DOHH2 (cell line): ENCODE measurements at regions not wholly inside any gene's neighbourhood (a gene's known extent, or its start where the extent isn't known, plus 50 kb on each side); places are given as distances from the start of the nearest gene placed in this dataset.

Experiments
- H3F3A ChIP-seq: fragments of 200-600 bp; sonication (generic), shearing (Covaris generic); 2 replicates; pipeline ENCODE4 v1.6.0; 2016; ENCODE audit warnings: antibody characterized with exemption, mild to moderate bottlenecking; ENCODE audit not compliant: control insufficient read depth, insufficient read depth
- H3K27ac ChIP-seq: fragments of 200-600 bp; sonication (generic); 2 replicates; pipeline ENCODE4 v1.5.1; 2014; ENCODE audit warnings: low read depth, mild to moderate bottlenecking, low read length, moderate library complexity
- H3K27me3 ChIP-seq: fragments of 200-600 bp; sonication (generic); 2 replicates; pipeline ENCODE4 v1.6.1; 2014; ENCODE audit warnings: mild to moderate bottlenecking, low read length, mixed read lengths; ENCODE audit not compliant: control insufficient read depth
- H3K36me3 ChIP-seq: fragments of 200-600 bp; sonication (generic); 2 replicates; pipeline ENCODE4 v1.6.1; 2014; ENCODE audit warnings: mild to moderate bottlenecking, low read length, moderate library complexity, mixed read lengths; ENCODE audit not compliant: control insufficient read depth
- H3K4me1 ChIP-seq: fragments of 200-600 bp; sonication (generic); 2 replicates; pipeline ENCODE4 v1.6.1; 2014; ENCODE audit warnings: mild to moderate bottlenecking, low read length, mixed read lengths; ENCODE audit not compliant: control insufficient read depth
- H3K4me2 ChIP-seq: fragments of 200-600 bp; sonication (generic); 2 replicates; pipeline ENCODE4 v1.6.0; 2014; ENCODE audit warnings: mild to moderate bottlenecking, low read length, moderate library complexity
- H3K4me3 ChIP-seq: fragments of 200-600 bp; sonication (generic); 2 replicates; pipeline ENCODE4 v1.5.1; 2014; ENCODE audit warnings: mild to moderate bottlenecking, low read length, mixed read lengths
- H3K79me2 ChIP-seq: fragments of 200-600 bp; sonication (generic); 2 replicates; pipeline ENCODE4 v1.6.1; 2014; ENCODE audit warnings: mild to moderate bottlenecking, low read length, mixed read lengths; ENCODE audit not compliant: control insufficient read depth
- H3K9me2 ChIP-seq: fragments of 200-600 bp; sonication (generic); replicated peaks from 2 replicates; pipeline ENCODE4 v1.6.1; 2014; ENCODE audit warnings: mild to moderate bottlenecking, low read length, mixed read lengths; ENCODE audit not compliant: control insufficient read depth
- H3K9me3 ChIP-seq: fragments of 200-600 bp; sonication (generic); 2 replicates; pipeline ENCODE4 v1.6.1; 2014; ENCODE audit warnings: antibody characterized with exemption, low read length, mixed read lengths; ENCODE audit not compliant: control insufficient read depth, insufficient read depth
- H4K20me1 ChIP-seq: fragments of 200-600 bp; sonication (generic); 2 replicates; pipeline ENCODE4 v1.6.0; 2014; ENCODE audit warnings: low read depth, mild to moderate bottlenecking, antibody characterized with exemption, low read length, moderate library complexity; ENCODE audit not compliant: control insufficient read depth, insufficient read depth
- EZH2phosphoT487 ChIP-seq: fragments of 200-600 bp; sonication (generic); IDR thresholded peaks from 2 replicates; pipeline ENCODE4 v1.6.1; 2017; ENCODE audit warnings: borderline replicate concordance, mild to moderate bottlenecking, antibody characterized with exemption, low read length, moderate library complexity, mixed read lengths
- TF ChIP-seq, protein P1 (sequence below): fragments of 200-600 bp; sonication (generic); IDR thresholded peaks from one replicate; pipeline ENCODE4 v1.5.1; 2014; ENCODE audit warnings: antibody characterized with exemption, mild to moderate bottlenecking, low read depth, low read length; ENCODE audit not compliant: poor library complexity, severe bottlenecking

DNA sequence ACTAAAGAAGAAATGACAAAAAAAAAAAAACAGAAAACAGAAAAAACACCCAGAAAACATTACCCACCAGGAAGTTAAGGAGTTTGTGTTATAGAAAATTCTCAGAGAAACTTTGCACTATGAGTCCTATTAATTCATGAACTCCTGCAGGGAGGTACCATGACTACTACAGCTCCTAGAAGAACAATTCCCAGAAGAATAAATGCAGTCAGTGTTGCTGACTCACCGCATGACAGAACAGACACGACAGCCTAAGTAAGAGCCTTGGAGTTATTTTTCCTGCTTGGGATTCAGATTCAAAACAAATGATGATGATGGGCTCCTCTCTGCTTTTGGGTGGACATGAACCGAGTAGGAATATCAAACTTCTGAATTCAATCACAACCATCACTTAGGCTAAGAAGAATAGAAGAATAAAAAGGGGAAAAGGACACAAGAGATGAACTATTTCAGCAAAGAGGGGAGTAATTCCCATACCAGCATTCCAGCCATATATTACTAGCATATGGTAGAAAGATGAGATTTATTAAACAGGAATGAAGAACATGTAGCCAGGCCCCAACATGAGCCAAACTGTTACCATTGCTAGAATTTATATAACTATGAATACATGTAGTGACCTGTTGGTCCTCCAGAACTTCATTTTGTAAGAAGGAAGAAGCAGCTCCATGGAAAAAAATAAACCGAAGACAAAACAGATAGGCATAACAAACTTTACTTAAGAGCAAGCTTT lies 209.6 kb upstream of the PDE4D start:
- no peaks in the 10 kb centered on the region for H3K27me3 ChIP-seq
- H3K36me3 ChIP-seq, result no peaks in the 10 kb centered on the region
- no peaks in the 10 kb centered on the region for H3K9me3 ChIP-seq
- H3K9me2 ChIP-seq, result no peaks in the 10 kb centered on the region
- TF ChIP-seq EZH2phosphoT487, result no peak
- H3F3A ChIP-seq, result no peaks in the 10 kb centered on the region
- no peaks in the 10 kb centered on the region for H4K20me1 ChIP-seq
- H3K27ac ChIP-seq, result no peak overlapping the region
- H3K79me2 ChIP-seq, result no peaks in the 10 kb centered on the region
- no peak overlapping the region for H3K4me3 ChIP-seq
- H3K4me1 ChIP-seq, result no peaks in the 10 kb centered on the region
- H3K4me2 ChIP-seq, result no peak overlapping the region

DNA sequence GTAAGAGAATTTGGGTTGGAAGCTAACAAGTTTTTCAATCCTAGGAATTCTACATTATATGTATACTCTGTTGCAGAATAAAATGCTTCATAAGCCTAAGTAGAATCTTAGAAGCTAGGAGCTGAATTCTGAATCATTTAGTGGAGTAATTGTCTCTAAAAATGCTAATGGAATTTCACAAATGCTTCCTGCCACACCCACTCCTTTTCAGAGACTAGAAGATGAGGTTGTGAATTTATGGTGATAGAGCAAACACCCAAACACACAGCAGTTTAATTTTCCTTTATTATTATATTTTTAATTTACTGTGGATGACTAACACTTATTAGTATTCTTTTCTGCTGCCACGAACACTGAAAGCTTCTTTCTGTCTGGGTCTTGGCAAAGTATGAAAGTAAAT lies 208.0 kb upstream of the PDE4D start:
- H3K4me3 ChIP-seq, result no peak overlapping the region
- no peaks in the 10 kb centered on the region for H3K4me1 ChIP-seq
- no peaks in the 10 kb centered on the region for H3K79me2 ChIP-seq
- no peaks in the 10 kb centered on the region for H3F3A ChIP-seq
- no peaks in the 10 kb centered on the region for H3K36me3 ChIP-seq
- H3K4me2 ChIP-seq, result no peak overlapping the region
- H3K27ac ChIP-seq, result no peak overlapping the region
- no peaks in the 10 kb centered on the region for H3K9me2 ChIP-seq
- H3K27me3 ChIP-seq, result no peaks in the 10 kb centered on the region
- no peaks in the 10 kb centered on the region for H4K20me1 ChIP-seq
- TF ChIP-seq, protein P1, sequence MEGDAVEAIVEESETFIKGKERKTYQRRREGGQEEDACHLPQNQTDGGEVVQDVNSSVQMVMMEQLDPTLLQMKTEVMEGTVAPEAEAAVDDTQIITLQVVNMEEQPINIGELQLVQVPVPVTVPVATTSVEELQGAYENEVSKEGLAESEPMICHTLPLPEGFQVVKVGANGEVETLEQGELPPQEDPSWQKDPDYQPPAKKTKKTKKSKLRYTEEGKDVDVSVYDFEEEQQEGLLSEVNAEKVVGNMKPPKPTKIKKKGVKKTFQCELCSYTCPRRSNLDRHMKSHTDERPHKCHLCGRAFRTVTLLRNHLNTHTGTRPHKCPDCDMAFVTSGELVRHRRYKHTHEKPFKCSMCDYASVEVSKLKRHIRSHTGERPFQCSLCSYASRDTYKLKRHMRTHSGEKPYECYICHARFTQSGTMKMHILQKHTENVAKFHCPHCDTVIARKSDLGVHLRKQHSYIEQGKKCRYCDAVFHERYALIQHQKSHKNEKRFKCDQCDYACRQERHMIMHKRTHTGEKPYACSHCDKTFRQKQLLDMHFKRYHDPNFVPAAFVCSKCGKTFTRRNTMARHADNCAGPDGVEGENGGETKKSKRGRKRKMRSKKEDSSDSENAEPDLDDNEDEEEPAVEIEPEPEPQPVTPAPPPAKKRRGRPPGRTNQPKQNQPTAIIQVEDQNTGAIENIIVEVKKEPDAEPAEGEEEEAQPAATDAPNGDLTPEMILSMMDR, result no peak
- TF ChIP-seq EZH2phosphoT487, result no peak
- no peaks in the 10 kb centered on the region for H3K9me3 ChIP-seq

DNA sequence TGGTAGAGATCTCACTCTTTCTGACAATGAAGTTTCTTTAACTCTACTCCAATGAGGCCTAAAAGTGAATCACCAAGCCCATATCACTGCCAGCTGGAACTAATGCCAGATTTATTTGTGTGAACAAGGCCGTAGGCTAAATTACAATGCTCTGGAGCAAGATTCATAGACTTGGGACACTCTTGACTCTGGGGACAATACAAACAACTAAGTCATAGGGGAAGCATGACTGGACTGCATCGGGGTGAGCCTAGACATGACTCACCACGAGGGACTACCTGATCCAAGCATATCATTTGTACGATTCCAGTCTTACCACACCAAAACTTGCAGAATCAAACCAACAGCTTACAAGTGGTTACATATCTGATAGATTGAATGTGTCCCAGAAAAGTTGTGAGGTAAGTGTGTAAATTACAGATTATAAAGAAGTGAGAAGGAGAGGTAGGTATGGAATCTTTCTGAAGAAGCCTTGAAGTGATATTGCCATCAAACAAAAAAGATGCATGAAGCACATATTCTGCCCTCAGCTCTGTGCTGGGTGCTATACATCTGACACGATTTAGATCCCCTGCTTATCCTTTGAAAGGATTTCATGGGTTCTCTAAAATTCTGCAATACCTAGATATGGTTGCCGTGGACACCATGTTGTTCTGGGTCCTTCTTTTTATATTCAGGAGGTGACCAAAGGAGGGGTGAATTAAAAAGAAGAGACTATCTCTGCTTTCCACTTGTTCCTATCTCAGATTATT lies 199.3 kb upstream of the PDE4D start:
- Histone ChIP-seq H3K4me1 (no peaks in the 10 kb centered on the region), H4K20me1 (no peaks in the 10 kb centered on the region), H3K4me2 (no peak overlapping the region), H3K4me3 (no peak overlapping the region), H3K27me3 (no peaks in the 10 kb centered on the region), H3K79me2 (no peaks in the 10 kb centered on the region), H3K9me3 (no peaks in the 10 kb centered on the region), H3K27ac (no peak overlapping the region), H3K9me2 (no peaks in the 10 kb centered on the region), H3F3A (no peaks in the 10 kb centered on the region), H3K36me3 (no peaks in the 10 kb centered on the region)
- TF ChIP-seq, protein P1, result no peak
- TF ChIP-seq EZH2phosphoT487, result no peak

DNA sequence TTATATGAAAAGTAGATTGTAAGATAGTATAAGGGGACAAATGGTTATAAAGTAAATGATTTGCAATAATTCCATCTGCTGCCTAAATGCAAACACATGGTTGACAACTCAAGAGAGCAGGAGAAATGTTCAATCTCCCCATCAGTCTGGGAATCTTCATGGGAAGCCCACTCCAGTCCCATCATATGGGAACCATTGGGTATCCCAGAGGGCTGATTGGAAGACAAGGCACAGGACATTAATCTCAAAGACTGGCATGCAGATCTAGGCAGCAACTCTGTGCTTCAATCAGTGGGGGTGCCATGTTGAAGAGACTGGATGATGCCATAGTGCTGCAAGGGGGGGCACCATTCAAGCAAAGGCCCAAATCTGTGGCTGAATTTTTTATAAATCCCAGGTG lies 193.1 kb upstream of the PDE4D start:
- Histone ChIP-seq H3F3A (no peaks in the 10 kb centered on the region), H3K36me3 (no peaks in the 10 kb centered on the region)

More for the DNA sequence above, 193.1 kb upstream of the PDE4D start:
- Histone ChIP-seq H4K20me1 (no peaks in the 10 kb centered on the region), H3K79me2 (no peaks in the 10 kb centered on the region), H3K9me3 (no peaks in the 10 kb centered on the region), H3K27me3 (no peaks in the 10 kb centered on the region), H3K27ac (no peak overlapping the region), H3K4me2 (no peak overlapping the region), H3K4me3 (no peak overlapping the region), H3K4me1 (no peaks in the 10 kb centered on the region), H3K9me2 (no peaks in the 10 kb centered on the region)
- TF ChIP-seq, protein P1, result no peak
- no peak for TF ChIP-seq EZH2phosphoT487
